Neural progenitor cell (in vitro differentiated cells): ENCODE measurements at regions not wholly inside any gene's neighbourhood (a gene's known extent, or its start where the extent isn't known, plus 50 kb on each side); places are given as distances from the start of the nearest gene placed in this dataset.

Source experiments
- DNase-seq: peaks from one replicate; pipeline ENCODE4 v3.0.0-alpha.2; 2016; ENCODE audit warnings: low spot score
- H2AFZ ChIP-seq: fragments of 200-600 bp; sonication (generic); replicated peaks from 2 replicates; pipeline ENCODE4 v1.6.1; 2016; ENCODE audit warnings: antibody characterized with exemption
- H3F3A ChIP-seq: fragments of 200-600 bp; sonication (generic); 2 replicates; pipeline ENCODE4 v1.6.1; 2016; ENCODE audit warnings: antibody characterized with exemption, low read depth
- H3K27ac ChIP-seq: fragments of 200-600 bp; sonication (generic); 2 replicates; pipeline ENCODE4 v1.5.1; 2016; ENCODE audit warnings: mild to moderate bottlenecking
- H3K27me3 ChIP-seq: fragments of 200-600 bp; sonication (generic); 2 replicates; pipeline ENCODE4 v1.6.1; 2016; ENCODE audit warnings: mild to moderate bottlenecking, moderate library complexity
- H3K36me3 ChIP-seq: fragments of 200-600 bp; sonication (generic); 2 replicates; pipeline ENCODE4 v1.5.1; 2016
- H3K4me1 ChIP-seq: fragments of 200-600 bp; sonication (generic); 2 replicates; pipeline ENCODE4 v1.6.1; 2016; ENCODE audit warnings: mixed run types
- H3K4me2 ChIP-seq: fragments of 200-600 bp; sonication (generic); 2 replicates; pipeline ENCODE4 v1.6.1; 2016
- H3K4me3 ChIP-seq: fragments of 200-600 bp; sonication (generic); 2 replicates; pipeline ENCODE4 v1.5.1; 2016
- H3K79me2 ChIP-seq: fragments of 200-600 bp; sonication (generic); 2 replicates; pipeline ENCODE4 v1.6.1; 2016; ENCODE audit warnings: low read depth
- H3K9ac ChIP-seq: fragments of 200-600 bp; sonication (generic); 2 replicates; pipeline ENCODE4 v1.6.1; 2016
- H3K9me3 ChIP-seq: fragments of 200-600 bp; sonication (generic); 2 replicates; pipeline ENCODE4 v1.5.1; 2016; ENCODE audit warnings: low read depth
- H4K20me1 ChIP-seq: fragments of 200-600 bp; sonication (generic); 2 replicates; pipeline ENCODE4 v1.6.1; 2016; ENCODE audit warnings: low read depth
- H3K27ac Mint-ChIP-seq: 3 replicates; pipeline ENCODE4 v1.8.0; 2021; ENCODE audit warnings: mixed read lengths
- H3K27me3 Mint-ChIP-seq: 2 replicates; pipeline ENCODE4 v1.8.0; 2022; ENCODE audit warnings: low read depth, mild to moderate bottlenecking, inconsistent platforms, moderate library complexity, mixed read lengths; ENCODE audit not compliant: insufficient read depth
- H3K36me3 Mint-ChIP-seq: 3 replicates; pipeline ENCODE4 v1.8.0; 2021; ENCODE audit warnings: mixed read lengths
- H3K4me1 Mint-ChIP-seq: 3 replicates; pipeline ENCODE4 v1.8.0; 2021; ENCODE audit warnings: mixed read lengths
- H3K4me3 Mint-ChIP-seq: 3 replicates; pipeline ENCODE4 v1.8.0; 2021; ENCODE audit warnings: mild to moderate bottlenecking, moderate library complexity, mixed read lengths
- H3K9me3 Mint-ChIP-seq: 3 replicates; pipeline ENCODE4 v1.8.0; 2020; ENCODE audit warnings: mixed read lengths
- EZH2 ChIP-seq: fragments of 200-600 bp; sonication (generic); IDR thresholded peaks from 2 replicates; pipeline ENCODE4 v1.6.1; 2017; ENCODE audit warnings: antibody characterized with exemption, mild to moderate bottlenecking, moderate library complexity
- EZH2phosphoT487 ChIP-seq: fragments of 200-600 bp; sonication (generic); IDR thresholded peaks from 2 replicates; pipeline ENCODE4 v1.6.1; 2017; ENCODE audit warnings: antibody characterized with exemption
- TF ChIP-seq, protein P1 (sequence below): fragments of 200-600 bp; sonication (generic); IDR thresholded peaks from 2 replicates; pipeline ENCODE4 v1.5.1; 2017; ENCODE audit warnings: antibody characterized with exemption, mild to moderate bottlenecking

DNA sequence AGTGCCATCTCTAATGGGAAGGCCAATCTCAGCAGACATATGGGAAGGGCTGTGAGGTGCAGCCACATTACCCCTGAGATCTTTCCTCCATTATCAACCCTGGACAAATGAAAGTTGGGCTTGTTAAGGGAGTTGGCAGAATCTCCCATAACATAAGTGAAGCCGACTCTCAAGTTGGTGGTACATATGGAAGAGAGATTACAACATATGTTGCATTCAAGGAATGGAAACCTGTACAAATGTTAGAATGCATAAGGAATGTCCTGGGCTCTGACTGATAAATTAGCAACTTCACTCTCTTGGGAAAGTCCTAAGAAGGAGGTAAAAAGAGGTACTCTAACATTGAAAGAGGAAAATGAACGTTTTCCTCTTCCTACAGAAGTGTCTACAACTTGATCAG, 288.7 kb downstream of the IL20RB start:
- Histone ChIP-seq H3K4me3 (no peak overlapping the region), H3K36me3 (no peaks in the 10 kb centered on the region), H3K9me3 (no peaks in the 10 kb centered on the region), H3K27me3 (no peaks in the 10 kb centered on the region), H3K9ac (no peak overlapping the region), H3F3A (no peaks in the 10 kb centered on the region), H4K20me1 (no peaks in the 10 kb centered on the region), H3K79me2 (no peaks in the 10 kb centered on the region), H2AFZ (no peak overlapping the region), H3K4me2 (no peak overlapping the region), H3K4me1 (peaks cover 5% of the 10 kb centered on the region), H3K27ac (no peak overlapping the region)
- Mint-ChIP-seq H3K27me3 (peaks cover 3% of the 10 kb centered on the region), H3K27ac (no peak overlapping the region), H3K9me3 (peaks cover 3% of the 10 kb centered on the region), H3K4me3 (no peak overlapping the region), H3K4me1 (peaks cover 4% of the 10 kb centered on the region), H3K36me3 (no peaks in the 10 kb centered on the region)
- DNase-seq = no peak
- TF ChIP-seq, protein P1, sequence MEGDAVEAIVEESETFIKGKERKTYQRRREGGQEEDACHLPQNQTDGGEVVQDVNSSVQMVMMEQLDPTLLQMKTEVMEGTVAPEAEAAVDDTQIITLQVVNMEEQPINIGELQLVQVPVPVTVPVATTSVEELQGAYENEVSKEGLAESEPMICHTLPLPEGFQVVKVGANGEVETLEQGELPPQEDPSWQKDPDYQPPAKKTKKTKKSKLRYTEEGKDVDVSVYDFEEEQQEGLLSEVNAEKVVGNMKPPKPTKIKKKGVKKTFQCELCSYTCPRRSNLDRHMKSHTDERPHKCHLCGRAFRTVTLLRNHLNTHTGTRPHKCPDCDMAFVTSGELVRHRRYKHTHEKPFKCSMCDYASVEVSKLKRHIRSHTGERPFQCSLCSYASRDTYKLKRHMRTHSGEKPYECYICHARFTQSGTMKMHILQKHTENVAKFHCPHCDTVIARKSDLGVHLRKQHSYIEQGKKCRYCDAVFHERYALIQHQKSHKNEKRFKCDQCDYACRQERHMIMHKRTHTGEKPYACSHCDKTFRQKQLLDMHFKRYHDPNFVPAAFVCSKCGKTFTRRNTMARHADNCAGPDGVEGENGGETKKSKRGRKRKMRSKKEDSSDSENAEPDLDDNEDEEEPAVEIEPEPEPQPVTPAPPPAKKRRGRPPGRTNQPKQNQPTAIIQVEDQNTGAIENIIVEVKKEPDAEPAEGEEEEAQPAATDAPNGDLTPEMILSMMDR = no peak
- no peak for TF ChIP-seq EZH2phosphoT487
- TF ChIP-seq EZH2 = no peak

DNA sequence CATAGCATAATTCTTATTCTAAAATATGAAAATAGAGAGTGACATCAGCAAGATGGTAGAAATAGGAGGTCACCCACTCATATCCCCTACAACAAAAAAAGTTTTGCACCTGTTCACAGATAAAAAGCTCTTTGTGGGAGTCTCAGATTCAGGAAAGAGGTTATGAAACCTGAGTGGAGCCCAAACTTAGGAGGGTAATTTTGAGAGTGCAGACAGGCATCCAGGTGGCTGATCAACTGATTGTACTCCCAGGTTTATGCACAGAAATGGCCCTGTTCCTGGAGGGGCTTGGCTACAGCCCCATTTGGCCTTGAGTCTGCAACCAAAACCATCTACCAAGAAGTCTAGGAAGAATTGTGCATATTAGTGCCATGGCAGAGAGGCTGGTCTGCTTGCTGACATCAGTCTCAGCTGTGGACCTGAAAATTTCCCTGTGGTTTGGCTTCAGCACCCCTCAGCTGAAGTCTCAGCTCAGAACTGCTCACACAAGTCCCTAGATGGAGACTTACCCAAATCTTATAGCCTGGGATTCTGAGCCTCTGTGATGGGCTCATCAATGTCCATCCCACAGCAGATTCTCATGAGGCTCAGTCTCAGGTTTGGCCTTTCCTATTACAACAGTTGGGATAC, 291.6 kb downstream of the IL20RB start:
- TF ChIP-seq EZH2phosphoT487 = no peak
- TF ChIP-seq EZH2 = no peak
- TF ChIP-seq, protein P1 = no peak
- H3K4me1 Mint-ChIP-seq = no peaks in the 10 kb centered on the region

DNA sequence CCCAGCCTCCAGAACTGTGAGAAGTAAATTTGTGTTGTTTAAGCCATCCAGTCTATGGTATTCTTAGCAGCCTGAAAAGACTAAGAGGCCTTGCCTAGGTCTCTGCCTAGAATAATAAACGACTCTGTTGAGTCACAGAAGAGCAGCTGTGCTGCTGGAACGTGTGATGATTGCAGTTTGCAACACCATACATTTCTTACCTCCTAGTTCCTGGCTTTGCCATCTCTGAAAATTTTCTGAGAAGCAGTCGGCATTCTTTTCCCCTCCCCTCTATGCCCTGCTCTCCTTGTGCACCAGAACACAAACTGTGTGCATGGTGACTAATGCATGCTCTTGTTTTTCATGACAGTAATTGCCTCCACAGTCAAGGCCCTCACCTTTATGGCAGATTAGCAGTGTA, 301.3 kb downstream of the IL20RB start:
- Histone ChIP-seq H3K79me2 (no peaks in the 10 kb centered on the region), H3K27ac (no peak overlapping the region), H2AFZ (peak overlapping the region; percentile 26), H4K20me1 (no peaks in the 10 kb centered on the region), H3K36me3 (no peaks in the 10 kb centered on the region), H3K4me1 (peaks cover 11% of the 10 kb centered on the region), H3K27me3 (no peaks in the 10 kb centered on the region), H3F3A (no peaks in the 10 kb centered on the region), H3K4me2 (no peak overlapping the region), H3K9ac (no peak overlapping the region), H3K4me3 (no peak overlapping the region), H3K9me3 (no peaks in the 10 kb centered on the region)
- Mint-ChIP-seq H3K36me3 (no peaks in the 10 kb centered on the region), H3K4me3 (no peak overlapping the region), H3K9me3 (no peaks in the 10 kb centered on the region), H3K4me1 (peaks cover 6% of the 10 kb centered on the region), H3K27ac (no peak overlapping the region), H3K27me3 (no peaks in the 10 kb centered on the region)
- no peak for DNase-seq
- TF ChIP-seq EZH2phosphoT487 = no peak
- TF ChIP-seq, protein P1 = no peak
- TF ChIP-seq EZH2 = no peak

More for the DNA sequence above, 291.6 kb downstream of the IL20RB start:
- H2AFZ ChIP-seq = no peak overlapping the region
- no peaks in the 10 kb centered on the region for H3K36me3 ChIP-seq
- no peak overlapping the region for H3K4me3 Mint-ChIP-seq
- no peak overlapping the region for H3K27ac ChIP-seq
- H3K4me1 ChIP-seq = no peaks in the 10 kb centered on the region
- H3K9ac ChIP-seq = no peak overlapping the region
- DNase-seq = no peak
- H3K27me3 Mint-ChIP-seq = peaks cover 3% of the 10 kb centered on the region
- H3K27ac Mint-ChIP-seq = no peak overlapping the region
- H3K27me3 ChIP-seq = no peaks in the 10 kb centered on the region
- no peaks in the 10 kb centered on the region for H3K36me3 Mint-ChIP-seq
- no peaks in the 10 kb centered on the region for H3K9me3 ChIP-seq
- no peak overlapping the region for H3K4me3 ChIP-seq
- no peak overlapping the region for H3K4me2 ChIP-seq
- no peaks in the 10 kb centered on the region for H3K79me2 ChIP-seq
- H3K9me3 Mint-ChIP-seq = peaks cover 20% of the 10 kb centered on the region
- H3F3A ChIP-seq = no peaks in the 10 kb centered on the region
- no peaks in the 10 kb centered on the region for H4K20me1 ChIP-seq
